H1 (cell line): ENCODE measurements at regions not wholly inside any gene's neighbourhood (a gene's known extent, or its start where the extent isn't known, plus 50 kb on each side); places are given as distances from the start of the nearest gene placed in this dataset.

Source experiments
- FOSL1 ChIP-seq: IDR thresholded peaks from 2 replicates; pipeline ENCODE4 v1.6.1; 2011; ENCODE audit warnings: mild to moderate bottlenecking, low read depth, low read length, moderate library complexity; ENCODE audit not compliant: insufficient read depth
- JUND ChIP-seq: IDR thresholded peaks from 2 replicates; pipeline ENCODE4 v1.6.1; 2011; ENCODE audit warnings: mild to moderate bottlenecking, improper control_type of control experiment, low read length
- KDM1A ChIP-seq: fragments of 200-600, 300-600 bp; sonication (generic); IDR thresholded peaks from 2 replicates; pipeline ENCODE4 v1.7.1; 2016; ENCODE audit warnings: mild to moderate bottlenecking, low read length, borderline replicate concordance
- POLR2A ChIP-seq, 2 experiments: IDR thresholded peaks; 1 replicate in 1 of 2; 2 replicates in 1 of 2; pipeline ENCODE4 v1.6.1; 2011; ENCODE audit warnings: low read depth in 2 of 2, low read length in 2 of 2, mild to moderate bottlenecking in 2 of 2; ENCODE audit errors: control extremely low read depth in 1 of 2
- RNF2 ChIP-seq: fragments of 200-900, 300-1000 bp; sonication (generic); IDR thresholded peaks from 2 replicates; pipeline ENCODE4 v1.7.1; 2016; ENCODE audit warnings: borderline replicate concordance, low read depth, mild to moderate bottlenecking, antibody characterized with exemption, low read length; ENCODE audit not compliant: poor library complexity, severe bottlenecking; ENCODE audit errors: missing control alignments
- SAP30 ChIP-seq: fragments of 300-600 bp; sonication (generic); IDR thresholded peaks from 2 replicates; pipeline ENCODE4 v1.7.1; 2012; ENCODE audit warnings: low read length, moderate library complexity, mild to moderate bottlenecking, inconsistent platforms; ENCODE audit not compliant: insufficient read depth, insufficient replicate concordance
- USF2 ChIP-seq: IDR thresholded peaks from 2 replicates; pipeline ENCODE4 v1.6.1; 2011; ENCODE audit warnings: low read length, improper control_type of control experiment

GRCh38 chr3:187936676-187937075 lies 191.4 kb upstream of the BCL6 start (continued):
- TF ChIP-seq USF2 (no peak), RNF2 (no peak), SAP30 (no peak), FOSL1 (no peak), JUND (no peak), POLR2A (IDR thresholded peaks at IDR 0.05; ENCODE audit: control extremely low read depth in 1 of 2, low read depth in 2 of 2, low read length in 2 of 2) (no peak), KDM1A (no peak)
- TF ChIP-seq, all 59 proteins: peak for 0
